ENCODE measurements at regions not wholly inside any gene's neighbourhood (a gene's known extent, or its start where the extent isn't known, plus 50 kb on each side); places are given as distances from the start of the nearest gene placed in this dataset.

DNA sequence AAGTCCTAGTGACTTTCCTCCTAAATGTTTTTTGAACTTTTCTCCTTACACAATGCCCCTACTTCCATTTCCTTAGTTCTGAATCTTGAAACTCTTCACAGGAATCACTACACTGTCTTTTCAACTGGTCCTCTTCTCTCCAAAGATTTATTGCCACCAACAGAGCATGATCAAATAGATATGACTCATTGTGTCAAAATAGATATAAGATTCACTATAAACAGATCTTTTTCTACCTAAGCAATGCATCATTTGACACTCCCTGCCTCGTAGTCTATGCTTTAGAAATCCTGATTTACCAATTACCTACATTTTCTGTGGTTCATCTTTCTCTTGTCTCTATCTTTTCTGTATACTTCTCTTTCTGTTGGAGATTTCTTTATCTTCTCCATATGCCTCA lies 789.6 kb upstream of the SLIT2 start:
- FAIRE-seq: no peak
- DNase-seq (ENCODE audit: insufficient read length, low spot score): no peak

DNA sequence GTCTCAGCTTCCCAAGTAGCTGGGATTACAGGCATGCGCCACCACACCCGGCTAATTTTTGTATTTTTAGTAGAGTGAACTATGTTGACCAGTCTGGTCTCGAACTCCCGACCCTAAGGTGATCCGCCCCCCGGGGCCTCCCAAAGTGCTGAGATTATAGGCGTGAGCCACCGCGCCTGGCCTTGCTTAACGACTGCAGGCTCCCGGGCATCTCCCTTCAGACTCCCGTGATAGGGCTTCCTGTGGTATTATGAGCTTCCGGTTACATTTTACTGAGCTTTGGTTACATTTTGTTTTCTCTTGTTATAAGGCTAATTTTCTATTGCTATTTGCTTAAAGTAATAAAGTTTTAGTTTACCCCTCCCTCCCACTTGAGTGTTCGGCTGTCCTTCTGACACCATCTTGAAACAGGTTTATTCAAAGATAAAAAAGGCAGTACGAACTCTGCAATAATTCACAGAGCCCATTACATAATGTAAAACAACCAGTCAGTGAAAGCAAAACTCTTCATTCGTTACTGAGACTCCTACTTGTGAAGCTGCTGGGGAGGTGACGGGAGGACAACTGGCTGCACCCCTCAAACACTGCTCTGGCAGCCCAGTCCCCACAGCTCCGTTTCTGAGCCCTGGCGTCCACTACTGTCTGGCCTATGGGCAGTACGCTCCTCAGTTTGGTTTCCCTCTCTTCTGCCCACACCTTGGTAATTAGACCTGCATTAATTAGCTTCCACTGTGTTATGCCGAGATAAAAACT lies 795.7 kb upstream of the SLIT2 start:
- FAIRE-seq: no peak
- DNase-seq (ENCODE audit: insufficient read length, low spot score): no peak

DNA sequence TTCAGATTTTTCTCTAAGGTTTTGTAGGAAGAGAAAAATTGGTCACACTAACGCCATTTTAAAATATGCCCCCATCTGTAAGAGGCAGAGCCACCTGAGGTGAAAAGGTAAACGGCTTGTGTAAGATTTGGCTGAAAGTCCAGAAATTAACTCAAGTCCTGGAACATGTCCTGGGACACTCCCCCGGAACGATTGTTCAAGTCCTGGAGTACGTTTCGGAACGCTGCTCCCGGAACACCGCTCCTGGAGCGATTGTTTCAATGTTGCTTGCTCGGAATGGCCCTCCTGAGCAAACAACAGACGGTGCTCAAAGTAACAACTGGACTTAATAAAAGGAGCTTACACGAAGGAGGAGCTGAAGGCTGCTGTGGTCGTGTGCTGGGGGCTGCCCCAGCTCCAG lies 796.5 kb upstream of the SLIT2 start:
- DNase-seq (ENCODE audit: insufficient read length, low spot score): no peak

DNA sequence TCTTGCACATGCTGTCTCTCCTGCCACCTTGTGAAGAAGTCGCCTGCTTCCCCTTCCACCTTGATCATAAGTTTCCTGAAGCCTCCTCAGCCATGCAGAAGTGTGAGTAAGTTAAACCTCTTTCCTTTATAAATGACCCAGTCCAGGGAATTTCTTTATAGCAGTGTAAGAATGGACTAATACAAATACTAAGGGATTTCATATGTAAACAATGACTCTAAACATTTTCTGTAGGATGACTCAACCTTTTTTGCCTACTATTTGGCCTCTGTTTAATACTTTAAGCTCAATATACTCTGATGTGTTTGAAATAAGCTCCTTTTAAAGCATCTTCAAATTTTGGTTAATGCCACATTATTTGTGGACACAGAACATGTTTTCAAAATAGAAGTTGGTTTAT lies 813.5 kb upstream of the SLIT2 start:
- FAIRE-seq (no peak), DNase-seq (ENCODE audit: insufficient read length, low spot score) (no peak)

More for the DNA sequence above, 796.5 kb upstream of the SLIT2 start:
- no peak for FAIRE-seq

DNA sequence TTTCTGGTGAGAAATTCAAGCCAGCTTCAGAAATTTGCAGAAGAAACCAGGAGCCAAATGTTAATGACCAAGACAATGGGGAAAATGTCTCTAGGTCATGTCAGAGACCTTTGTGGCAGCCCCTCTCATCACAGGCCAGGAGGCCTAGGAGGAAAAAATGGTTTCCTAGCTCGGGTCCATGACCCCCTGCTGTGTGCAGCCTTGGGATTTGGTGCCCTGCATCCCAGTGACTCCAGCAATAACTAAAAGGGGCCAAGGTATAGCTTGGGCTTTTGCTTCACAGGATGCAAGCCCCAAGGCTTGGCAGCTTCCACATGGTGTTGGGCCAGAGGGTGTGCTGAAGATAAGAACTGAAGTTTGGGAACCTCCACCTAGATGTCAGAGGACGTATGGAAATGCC lies 814.7 kb upstream of the SLIT2 start:
- DNase-seq (ENCODE audit: insufficient read length, low spot score): no peak
- FAIRE-seq: no peak

DNA sequence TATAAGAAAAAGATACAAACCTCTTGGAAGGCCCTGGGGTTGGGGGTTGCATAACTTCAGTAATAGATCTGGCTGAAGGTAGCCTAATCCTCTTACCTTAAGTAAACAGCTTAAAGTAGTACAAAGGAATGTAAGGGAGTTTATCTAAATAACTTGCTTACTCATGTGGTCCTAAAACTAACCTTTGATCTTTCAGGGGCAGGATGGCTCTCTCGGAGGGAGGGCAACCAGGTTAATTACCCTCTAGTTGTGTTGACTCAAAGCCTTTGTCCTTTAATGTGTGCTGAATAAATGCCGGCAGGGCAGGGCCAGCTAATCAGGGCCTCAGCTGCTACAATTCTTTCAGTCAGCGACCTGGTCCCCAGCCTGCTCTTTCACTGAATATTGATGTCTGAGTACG lies 822.0 kb upstream of the SLIT2 start:
- FAIRE-seq (no peak), DNase-seq (ENCODE audit: insufficient read length, low spot score) (no peak)

DNA sequence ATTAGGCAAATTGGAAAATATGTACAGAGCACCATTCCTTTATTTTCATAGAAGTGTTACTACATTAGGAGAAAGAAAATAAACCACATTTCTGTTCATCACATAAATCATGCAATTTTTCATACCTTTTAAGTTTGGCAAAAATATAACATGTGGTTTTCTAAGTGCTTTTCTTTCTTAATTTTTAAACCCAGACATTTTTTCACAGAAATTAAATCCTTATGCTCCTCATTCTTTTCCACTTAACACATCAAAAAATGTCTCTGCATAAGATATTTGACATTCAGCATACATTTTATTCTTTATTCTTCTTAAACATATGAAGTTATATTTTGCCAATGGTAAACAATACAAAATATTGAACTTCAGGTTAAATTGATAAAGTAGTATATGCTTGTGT lies 826.6 kb upstream of the SLIT2 start:
- no peak for DNase-seq (ENCODE audit: insufficient read length, low spot score)
- FAIRE-seq: no peak

DNA sequence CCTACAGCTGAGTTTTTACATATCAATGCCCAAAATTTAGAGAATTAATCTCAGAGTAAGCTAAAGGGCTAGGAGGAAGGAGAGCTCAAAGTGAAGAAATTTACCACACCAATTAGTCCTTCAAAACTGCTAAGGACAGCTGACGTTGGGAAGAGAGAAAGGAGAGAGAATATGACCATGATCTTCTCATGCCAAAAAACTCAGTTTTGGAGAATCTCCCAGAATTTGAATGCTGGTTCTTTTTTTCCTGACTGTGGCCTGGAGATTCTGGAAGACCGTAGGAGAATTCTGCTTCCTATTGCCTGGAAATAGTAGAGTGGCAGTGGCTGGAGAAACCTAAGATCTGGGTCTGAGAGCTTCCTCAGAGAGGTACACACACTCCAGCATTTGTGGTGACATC lies 834.4 kb upstream of the SLIT2 start:
- FAIRE-seq (no peak), DNase-seq (ENCODE audit: insufficient read length, low spot score) (no peak)

DNA sequence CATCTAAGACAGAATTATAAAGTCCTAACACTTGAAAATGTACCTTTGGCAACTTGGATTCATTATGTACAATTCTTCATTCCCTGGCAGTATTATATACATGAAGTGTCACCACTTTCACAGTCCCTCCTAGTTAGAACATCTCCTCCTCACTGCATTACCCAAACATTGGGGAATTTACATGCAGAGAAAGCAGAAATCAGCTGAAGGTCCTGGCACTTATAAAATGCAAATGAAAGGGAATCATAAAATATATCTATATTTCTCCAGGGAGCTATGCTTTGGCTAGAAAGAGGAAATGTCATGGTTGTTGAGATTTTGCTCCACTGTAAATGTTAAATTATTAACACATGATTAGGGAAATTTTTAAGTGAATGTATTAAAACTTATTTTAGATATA lies 835.6 kb upstream of the SLIT2 start:
- DNase-seq (ENCODE audit: insufficient read length, low spot score) (no peak), FAIRE-seq (no peak)

DNA sequence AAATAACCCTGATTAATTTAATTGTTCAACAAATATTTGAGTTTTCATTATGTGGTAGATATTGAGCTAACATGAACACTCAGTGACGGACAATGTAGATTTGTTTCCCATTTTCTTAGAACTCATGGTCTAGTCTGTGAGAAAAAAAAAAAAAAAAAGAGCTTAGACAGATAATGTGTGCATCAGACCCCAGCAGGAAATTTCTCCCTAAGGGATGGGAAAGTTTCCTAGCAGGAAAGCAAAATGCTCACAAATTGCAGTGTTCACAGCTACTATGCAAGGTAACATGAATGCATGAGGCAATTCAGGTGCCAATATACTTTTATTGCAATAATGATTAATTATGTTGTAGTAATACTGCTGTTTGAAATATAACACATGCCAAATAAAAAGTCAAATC lies 843.2 kb upstream of the SLIT2 start:
- no peak for DNase-seq (ENCODE audit: insufficient read length, low spot score)
- no peak for FAIRE-seq

DNA sequence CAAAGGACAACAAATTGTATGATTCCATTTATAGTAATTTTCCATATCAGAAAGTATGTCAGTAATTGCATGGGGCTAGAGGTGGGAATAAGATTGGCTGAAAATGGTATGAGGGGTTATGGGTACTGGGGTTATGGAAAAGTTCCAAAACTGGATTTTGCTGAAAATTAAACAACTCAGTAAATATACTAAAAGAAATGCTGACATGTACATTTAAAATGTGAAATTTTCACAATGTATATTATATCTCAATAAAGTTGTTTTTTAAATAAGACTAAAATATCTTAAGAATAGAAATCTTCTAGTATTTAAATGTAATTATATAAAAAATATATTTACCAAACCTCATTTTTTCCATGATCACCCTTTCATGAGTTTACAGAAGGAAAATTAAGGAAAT lies 844.9 kb upstream of the SLIT2 start:
- FAIRE-seq (no peak), DNase-seq (ENCODE audit: insufficient read length, low spot score) (no peak)

DNA sequence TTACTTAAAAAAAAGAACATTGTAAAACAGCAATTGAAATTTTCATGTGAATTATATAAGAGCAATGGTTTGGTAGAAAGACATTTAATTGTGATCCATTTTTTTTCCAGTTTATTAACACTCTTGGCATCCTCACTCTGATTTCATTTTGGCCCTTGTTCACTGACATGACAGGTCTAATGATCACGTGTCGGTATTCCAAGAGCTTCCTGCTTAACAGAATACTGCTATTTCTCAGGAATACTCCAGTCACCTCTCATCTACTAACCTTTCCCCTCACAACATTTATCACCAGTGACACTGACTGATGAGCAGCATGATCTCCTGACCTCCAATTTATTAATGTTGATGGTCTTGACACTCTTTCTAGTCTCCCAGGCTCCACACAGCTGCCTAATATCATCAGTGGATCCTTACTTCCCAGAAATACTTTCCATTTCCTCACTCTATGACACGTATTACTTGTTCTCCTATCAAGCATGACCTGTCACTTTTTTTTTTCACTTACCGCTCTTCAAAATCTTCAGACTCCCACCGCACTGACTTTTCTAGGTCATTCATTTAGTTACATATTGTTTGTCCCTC lies 847.8 kb upstream of the SLIT2 start:
- FAIRE-seq (no peak), DNase-seq (ENCODE audit: insufficient read length, low spot score) (no peak)

DNA sequence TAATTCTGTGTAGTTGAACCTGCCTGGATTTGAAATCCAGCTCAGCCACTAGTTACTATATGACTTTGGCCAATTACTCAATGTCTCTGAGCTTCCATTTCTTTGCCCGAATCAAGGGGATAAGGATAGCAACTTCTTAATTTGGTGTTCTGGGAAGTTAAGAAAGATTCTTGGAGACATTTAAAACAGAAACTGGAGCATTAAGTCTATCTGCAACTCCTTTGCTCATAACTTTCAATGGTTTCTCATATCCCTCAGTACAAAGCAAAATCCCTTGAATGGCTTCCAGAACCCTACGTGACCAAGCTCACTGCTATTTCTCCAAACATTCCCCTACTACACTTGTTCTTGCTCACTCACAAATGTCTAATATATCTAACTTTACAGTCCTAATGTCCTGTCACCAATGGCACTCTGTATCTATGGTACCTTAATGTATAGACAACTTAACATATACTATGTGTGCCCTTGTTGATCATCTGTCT lies 849.1 kb upstream of the SLIT2 start:
- FAIRE-seq: no peak
- DNase-seq (ENCODE audit: insufficient read length, low spot score): no peak

DNA sequence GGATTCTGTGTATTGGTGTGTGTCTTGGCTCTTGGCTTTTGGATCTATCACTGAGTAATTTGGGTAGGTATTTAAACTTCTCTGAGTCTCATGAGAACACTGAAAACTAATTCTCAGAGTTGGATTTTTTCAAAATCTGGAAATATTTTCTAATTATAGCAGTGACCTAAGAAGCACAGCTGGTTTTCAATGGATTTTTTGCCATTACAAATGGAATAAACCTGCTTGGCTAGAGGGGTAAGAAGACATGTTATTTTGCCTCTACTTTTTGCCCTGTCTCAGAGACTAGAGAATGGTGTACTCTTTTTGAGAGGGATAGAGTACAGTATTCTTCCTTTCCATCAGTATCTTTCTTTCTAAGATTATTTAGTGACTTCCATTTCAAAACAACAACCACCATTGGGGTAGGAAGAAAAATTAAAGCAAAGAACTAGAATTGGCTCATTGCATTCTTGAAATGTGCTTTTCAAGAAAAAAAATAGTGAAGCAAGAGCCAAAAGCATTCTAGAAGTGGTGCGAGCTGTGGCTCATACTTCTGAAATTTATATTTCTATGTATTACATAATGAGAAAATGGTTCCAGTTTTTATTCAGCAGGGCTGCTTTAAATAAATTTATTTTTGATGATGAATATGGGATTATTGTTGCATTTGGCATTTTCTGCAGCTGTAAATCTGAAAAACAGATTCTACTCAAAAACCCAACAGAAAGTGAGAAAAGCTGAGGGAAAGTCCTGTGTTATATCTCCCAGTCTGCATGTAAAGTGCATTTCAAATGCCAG lies 850.2 kb upstream of the SLIT2 start:
- DNase-seq (ENCODE audit: insufficient read length, low spot score): no peak
- no peak for FAIRE-seq

DNA sequence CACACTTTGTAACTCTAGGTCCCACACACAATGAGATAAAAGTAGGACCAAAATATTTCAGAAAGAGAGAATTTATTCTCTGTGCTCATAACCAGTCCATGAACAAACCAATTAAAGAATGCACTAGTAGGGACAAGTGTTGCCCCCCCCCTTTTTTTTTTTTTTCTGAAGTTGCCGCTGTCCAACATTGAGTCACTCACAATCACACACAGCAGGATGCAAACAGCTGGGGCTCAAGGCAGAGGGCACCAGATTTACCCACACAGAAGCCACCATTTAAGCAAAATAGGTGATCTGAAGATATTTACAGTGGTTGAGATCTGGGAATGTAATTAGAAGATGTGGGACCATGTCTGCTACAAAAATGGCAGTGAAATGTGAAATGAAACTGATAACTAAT lies 850.9 kb upstream of the SLIT2 start:
- FAIRE-seq: no peak
- DNase-seq (ENCODE audit: insufficient read length, low spot score): no peak

DNA sequence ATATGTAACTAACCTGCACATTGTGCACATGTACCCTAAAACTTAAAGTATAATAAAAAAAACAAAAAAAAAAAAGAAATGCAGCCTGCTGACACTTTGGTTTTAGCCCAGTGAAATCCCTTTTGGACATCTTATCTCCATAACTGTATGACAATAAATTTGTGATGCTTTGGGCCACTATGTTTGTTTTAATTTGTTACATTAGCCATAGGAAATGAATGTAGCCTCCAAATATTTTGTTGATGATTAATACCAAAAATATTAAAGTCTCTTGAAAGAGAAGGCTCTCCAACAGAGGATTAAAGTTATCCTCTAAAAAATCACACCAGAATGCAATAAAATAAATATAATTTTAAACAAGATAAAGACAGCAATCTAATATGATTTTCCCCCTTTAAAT lies 852.7 kb upstream of the SLIT2 start:
- DNase-seq (ENCODE audit: insufficient read length, low spot score) (no peak), FAIRE-seq (no peak)

DNA sequence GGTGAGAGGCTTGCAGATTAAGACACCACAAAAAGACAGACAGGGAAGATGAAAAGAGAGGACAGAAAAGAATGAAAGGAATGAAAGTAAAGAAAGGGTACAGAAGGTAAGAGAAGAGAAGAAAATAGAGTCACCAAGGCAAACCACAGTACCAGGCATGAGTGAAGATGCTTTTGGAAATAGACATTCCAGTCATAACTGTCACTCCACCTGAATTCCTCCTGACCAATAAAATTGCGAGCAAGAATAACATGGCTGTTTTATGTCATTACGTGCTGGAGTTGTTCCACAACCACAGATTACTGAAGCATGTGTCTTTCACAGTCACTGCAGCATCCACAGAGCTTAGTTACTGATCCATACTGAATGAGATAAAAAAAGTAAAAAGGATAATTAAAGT lies 864.9 kb upstream of the SLIT2 start:
- DNase-seq (ENCODE audit: insufficient read length, low spot score) (no peak), FAIRE-seq (no peak)

DNA sequence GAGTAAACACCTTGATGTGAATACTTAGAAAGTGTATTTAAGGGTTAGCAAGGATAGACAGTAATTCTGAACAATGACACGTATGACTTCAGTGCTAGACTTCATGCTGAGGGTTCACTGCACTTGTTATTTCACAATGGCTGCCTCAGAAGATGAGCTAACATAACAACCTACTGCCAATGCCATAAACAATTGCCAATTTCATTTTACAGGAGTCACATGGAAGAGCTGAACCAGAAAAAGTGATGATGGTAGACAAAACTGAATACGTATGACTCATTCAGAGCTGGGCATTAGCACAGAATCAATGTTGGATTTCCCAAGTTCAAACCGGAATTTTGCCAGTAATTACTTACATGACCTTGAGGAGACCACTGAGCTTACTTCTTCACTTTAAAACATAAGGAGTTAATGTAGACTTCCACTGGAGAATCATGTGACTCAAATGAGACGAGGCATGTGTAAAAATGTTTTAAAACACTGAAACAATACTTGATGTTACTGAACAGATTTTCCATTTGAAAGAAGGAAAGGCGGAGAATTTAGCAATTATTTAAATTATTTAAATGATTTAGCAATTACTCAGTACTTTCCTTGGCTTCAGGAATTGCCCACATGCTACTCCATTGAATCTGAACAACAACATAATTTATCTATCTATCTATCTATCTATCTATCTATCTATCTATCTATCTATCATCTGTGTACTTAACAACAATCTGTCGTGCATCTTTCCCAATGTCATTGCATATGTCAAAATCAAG lies 868.5 kb upstream of the SLIT2 start:
- FAIRE-seq (no peak), DNase-seq (ENCODE audit: insufficient read length, low spot score) (no peak)

DNA sequence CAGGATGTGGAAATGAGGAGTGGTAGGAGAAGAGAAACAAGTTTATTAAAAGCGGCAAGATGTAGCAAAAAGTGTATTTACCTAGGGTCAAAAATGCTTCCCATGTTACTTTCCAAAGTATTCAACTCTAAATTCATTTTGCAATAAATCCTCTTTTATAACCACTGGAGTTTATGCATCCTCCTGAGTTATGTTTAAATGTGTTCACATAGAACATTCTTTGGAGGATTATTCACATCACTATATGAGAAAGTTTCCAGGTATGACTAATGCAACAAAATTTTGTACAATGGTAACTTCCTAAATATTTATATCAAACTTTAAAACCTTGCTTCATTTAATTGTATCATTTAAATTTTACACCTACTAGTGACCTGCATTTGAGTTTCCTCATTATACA lies 870.6 kb upstream of the SLIT2 start:
- no peak for FAIRE-seq
- DNase-seq (ENCODE audit: insufficient read length, low spot score): no peak

DNA sequence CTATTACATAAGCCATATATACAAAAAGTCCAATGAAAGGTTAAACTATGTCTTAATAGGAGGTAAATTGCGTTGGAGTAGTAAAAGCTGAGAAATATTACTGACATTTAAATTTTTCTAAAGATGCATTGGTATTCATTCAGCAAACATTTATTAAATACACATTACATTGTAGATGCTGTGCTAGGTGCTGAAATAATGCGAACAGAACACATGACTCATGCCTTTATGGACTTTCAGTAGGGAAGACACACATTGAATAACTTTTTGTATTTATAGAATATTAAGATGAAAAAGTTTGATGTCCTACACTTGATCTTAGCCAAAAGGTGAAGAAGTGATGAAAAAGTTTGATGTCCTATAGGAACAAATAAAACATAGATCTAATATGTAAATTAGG lies 871.1 kb upstream of the SLIT2 start:
- DNase-seq (ENCODE audit: insufficient read length, low spot score) (no peak), FAIRE-seq (no peak)

DNA sequence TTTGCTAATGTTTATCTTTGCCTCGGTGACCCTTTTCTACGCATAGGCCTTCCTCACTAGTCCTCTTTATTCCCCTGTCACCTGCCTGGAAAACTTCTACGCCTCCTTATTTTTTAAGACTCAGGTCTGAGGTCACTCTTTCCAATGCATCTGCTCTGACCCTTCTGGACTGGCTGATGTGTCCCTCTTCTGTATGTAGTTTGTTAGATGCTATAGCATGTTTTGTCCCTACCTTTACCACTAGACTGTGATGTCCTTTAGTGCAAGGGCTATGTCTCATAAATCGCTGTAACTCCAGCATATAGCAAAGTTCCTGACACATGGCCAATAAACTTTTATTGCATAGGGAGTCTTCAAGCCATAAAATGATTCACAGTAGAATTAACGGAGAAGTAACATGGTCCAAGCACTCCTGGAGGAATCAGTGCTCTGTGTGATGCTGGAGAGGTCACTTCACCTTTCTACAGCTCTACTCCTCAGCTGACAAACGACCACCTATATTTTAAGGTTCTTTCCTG lies 872.5 kb upstream of the SLIT2 start:
- FAIRE-seq (no peak), DNase-seq (ENCODE audit: insufficient read length, low spot score) (no peak)
